ENCODE measurements at regions not wholly inside any gene's neighbourhood (a gene's known extent, or its start where the extent isn't known, plus 50 kb on each side); places are given as distances from the start of the nearest gene placed in this dataset.

DNA sequence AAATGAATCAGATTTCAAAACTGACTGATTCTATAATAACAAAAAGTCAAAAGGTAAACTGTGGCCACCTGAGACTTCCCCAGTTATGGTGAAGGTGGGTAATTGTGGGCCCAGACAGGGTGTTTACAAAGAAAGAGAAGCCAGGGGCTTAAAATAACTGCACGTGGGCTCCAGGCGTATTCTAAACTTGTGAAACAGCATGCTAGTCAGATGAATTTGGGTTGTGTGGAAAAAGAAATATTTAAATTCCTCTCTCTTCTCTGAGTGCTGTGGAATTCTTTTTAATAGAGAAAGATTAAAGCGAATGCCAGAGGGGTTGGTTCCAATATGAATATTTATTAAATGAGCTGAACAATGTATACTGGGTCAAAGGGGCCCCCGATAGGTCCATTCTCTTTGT lies 166.3 kb upstream of the AFDN start:
- TF ChIP-seq, protein P1, sequence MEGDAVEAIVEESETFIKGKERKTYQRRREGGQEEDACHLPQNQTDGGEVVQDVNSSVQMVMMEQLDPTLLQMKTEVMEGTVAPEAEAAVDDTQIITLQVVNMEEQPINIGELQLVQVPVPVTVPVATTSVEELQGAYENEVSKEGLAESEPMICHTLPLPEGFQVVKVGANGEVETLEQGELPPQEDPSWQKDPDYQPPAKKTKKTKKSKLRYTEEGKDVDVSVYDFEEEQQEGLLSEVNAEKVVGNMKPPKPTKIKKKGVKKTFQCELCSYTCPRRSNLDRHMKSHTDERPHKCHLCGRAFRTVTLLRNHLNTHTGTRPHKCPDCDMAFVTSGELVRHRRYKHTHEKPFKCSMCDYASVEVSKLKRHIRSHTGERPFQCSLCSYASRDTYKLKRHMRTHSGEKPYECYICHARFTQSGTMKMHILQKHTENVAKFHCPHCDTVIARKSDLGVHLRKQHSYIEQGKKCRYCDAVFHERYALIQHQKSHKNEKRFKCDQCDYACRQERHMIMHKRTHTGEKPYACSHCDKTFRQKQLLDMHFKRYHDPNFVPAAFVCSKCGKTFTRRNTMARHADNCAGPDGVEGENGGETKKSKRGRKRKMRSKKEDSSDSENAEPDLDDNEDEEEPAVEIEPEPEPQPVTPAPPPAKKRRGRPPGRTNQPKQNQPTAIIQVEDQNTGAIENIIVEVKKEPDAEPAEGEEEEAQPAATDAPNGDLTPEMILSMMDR (optimal IDR thresholded peaks at IDR 0.05 in 1 of 3, IDR thresholded peaks at IDR 0.05 in 1 of 3, conservative IDR thresholded peaks at IDR 0.05 in 1 of 3; ENCODE audit: extremely low read depth in 1 of 3, insufficient read depth in 2 of 3, low read length in 3 of 3): no peak
- TF ChIP-seq EZH2 (IDR thresholded peaks at IDR 0.05; ENCODE audit: low read length): no peak

Measured in keratinocyte (primary cell).